HG03432 (cell line): ENCODE measurements at regions not wholly inside any gene's neighbourhood (a gene's known extent, or its start where the extent isn't known, plus 50 kb on each side); places are given as distances from the start of the nearest gene placed in this dataset.

Experiments
- ATAC-seq: cut with Tn5 transposase; IDR thresholded peaks from one replicate; pipeline ENCODE4 v1.9.1; 2021; ENCODE audit warnings: mild to moderate bottlenecking, moderate library complexity; ENCODE audit not compliant: unreplicated experiment

GRCh38 chr4:152164561-152164960 lies 371.3 kb downstream of the FBXW7 start:
- ATAC-seq, result no peak

GRCh38 chr4:152162331-152162697 lies 373.6 kb downstream of the FBXW7 start:
- ATAC-seq, result no peak

GRCh38 chr4:152161676-152162330 lies 374.1 kb downstream of the FBXW7 start:
- no peak for ATAC-seq

GRCh38 chr4:152160225-152160800 lies 375.6 kb downstream of the FBXW7 start:
- no peak for ATAC-seq

GRCh38 chr4:152159773-152160172 lies 376.1 kb downstream of the FBXW7 start:
- no peak for ATAC-seq

GRCh38 chr4:152158225-152158624 lies 377.7 kb downstream of the FBXW7 start:
- no peak for ATAC-seq

GRCh38 chr4:152157629-152158028 lies 378.3 kb downstream of the FBXW7 start:
- no peak for ATAC-seq

- no peak for ATAC-seq
These were observed 379.4 kb downstream of the FBXW7 start for GRCh38 chr4:152156442-152156841.

GRCh38 chr4:152155070-152155469 lies 380.8 kb downstream of the FBXW7 start:
- ATAC-seq, result no peak

- ATAC-seq, result no peak
These were observed 381.5 kb downstream of the FBXW7 start for GRCh38 chr4:152154433-152154832.

GRCh38 chr4:152153476-152154270 lies 382.2 kb downstream of the FBXW7 start:
- no peak for ATAC-seq

GRCh38 chr4:152150214-152150613 lies 385.7 kb downstream of the FBXW7 start:
- no peak for ATAC-seq

GRCh38 chr4:152149745-152150144 lies 386.1 kb downstream of the FBXW7 start:
- ATAC-seq, result no peak

GRCh38 chr4:152148057-152148456 lies 387.2 kb upstream of the GATB start:
- no peak for ATAC-seq

- ATAC-seq, result no peak
These were observed 385.4 kb upstream of the GATB start for GRCh38 chr4:152146244-152146643.

GRCh38 chr4:152143806-152144205 lies 383.0 kb upstream of the GATB start:
- ATAC-seq, result no peak

- no peak for ATAC-seq
These were observed 377.6 kb upstream of the GATB start for GRCh38 chr4:152138451-152138850.

GRCh38 chr4:152132776-152133175 lies 372.0 kb upstream of the GATB start:
- ATAC-seq, result no peak

- ATAC-seq, result no peak
These were observed 367.5 kb upstream of the GATB start for GRCh38 chr4:152128356-152128755.

GRCh38 chr4:152126238-152126637 lies 365.4 kb upstream of the GATB start:
- ATAC-seq, result no peak

- no peak for ATAC-seq
These were observed 358.2 kb upstream of the GATB start for GRCh38 chr4:152118819-152119553.
